ENCODE measurements at regions not wholly inside any gene's neighbourhood (a gene's known extent, or its start where the extent isn't known, plus 50 kb on each side); places are given as distances from the start of the nearest gene placed in this dataset.

DNA sequence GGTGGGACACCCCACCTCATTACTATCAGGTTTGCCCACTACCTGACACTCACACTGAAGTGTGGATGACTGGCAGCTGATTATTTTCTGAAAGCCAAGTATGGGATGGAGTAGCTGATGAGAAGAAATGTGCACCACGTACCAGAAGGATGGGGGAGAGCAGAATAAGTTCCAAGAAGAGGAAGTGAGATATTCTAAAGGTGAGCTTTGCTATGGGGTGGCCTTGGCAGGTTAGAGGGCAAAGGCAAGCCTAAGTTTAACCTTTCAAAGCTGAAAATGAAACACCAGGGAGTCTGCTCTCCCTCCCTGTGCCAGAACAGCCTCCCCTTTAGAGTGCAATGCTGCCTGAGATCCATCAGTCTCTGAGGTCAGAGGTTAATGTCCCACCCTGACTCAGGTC lies 196.1 kb upstream of the OSR1 start:
- Histone ChIP-seq H3K27ac (no peak overlapping the region), H3K9me3 (no peaks in the 10 kb centered on the region), H3K4me3 (no peak overlapping the region), H3K36me3 (no peaks in the 10 kb centered on the region), H3K27me3 (no peaks in the 10 kb centered on the region), H3K4me1 (peaks cover 0 to 10% of the 10 kb centered on the region in 2 donors)
- no peak for DNase-seq (ENCODE audit: low spot score in 2 of 2)
- TF ChIP-seq, protein P1, sequence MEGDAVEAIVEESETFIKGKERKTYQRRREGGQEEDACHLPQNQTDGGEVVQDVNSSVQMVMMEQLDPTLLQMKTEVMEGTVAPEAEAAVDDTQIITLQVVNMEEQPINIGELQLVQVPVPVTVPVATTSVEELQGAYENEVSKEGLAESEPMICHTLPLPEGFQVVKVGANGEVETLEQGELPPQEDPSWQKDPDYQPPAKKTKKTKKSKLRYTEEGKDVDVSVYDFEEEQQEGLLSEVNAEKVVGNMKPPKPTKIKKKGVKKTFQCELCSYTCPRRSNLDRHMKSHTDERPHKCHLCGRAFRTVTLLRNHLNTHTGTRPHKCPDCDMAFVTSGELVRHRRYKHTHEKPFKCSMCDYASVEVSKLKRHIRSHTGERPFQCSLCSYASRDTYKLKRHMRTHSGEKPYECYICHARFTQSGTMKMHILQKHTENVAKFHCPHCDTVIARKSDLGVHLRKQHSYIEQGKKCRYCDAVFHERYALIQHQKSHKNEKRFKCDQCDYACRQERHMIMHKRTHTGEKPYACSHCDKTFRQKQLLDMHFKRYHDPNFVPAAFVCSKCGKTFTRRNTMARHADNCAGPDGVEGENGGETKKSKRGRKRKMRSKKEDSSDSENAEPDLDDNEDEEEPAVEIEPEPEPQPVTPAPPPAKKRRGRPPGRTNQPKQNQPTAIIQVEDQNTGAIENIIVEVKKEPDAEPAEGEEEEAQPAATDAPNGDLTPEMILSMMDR (IDR thresholded peaks at IDR 0.05), result no peak
- intact Hi-C loops (cut with DNase I), result no loop called here

DNA sequence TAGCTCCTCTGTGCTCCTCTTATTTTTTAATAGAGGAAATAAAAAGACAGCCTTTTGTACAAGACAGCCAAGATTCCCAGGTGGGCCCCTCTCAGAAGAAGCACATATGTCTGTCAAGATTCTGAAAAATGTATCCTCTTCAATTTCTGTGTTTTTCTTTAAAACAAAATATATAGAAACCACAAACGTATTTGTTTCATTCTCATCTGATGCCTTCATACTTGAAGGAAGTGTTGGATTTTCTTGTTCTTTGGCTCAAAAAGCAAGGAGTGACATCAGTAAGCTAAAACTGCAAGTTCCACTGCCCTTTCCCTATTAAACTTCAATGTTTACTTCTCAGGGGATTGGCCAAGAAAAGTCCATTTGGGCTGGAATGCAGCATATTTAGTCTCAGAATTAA lies 193.8 kb upstream of the OSR1 start:
- intact Hi-C loops (cut with DNase I), result no loop called here
- H3K27ac ChIP-seq, result peak overlapping the region in 1 of 2 donors; percentile 40

DNA sequence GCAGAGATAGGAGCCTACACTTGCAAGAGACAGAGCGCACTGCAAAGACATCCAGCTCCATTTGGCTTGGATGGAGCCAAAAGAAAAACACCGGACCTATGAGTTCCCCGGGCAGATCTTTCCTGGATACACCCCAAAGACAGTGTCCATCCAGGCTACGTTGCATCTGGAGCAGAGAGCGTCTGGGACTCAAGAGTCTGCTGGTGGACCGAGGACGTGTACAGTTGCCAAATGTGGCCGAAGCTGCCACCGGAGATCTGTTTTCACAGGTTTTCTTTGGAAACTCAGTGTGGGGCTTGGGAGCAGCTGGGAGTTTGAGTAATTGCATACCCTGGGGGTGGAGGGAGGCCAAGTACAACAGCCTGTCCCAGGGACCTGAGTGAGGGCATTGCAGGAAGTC lies 192.3 kb upstream of the OSR1 start:
- no peaks in the 10 kb centered on the region for H3K27me3 ChIP-seq
- H3K27ac ChIP-seq, result peak overlapping the region in 1 of 2 donors; percentile 14
- H3K36me3 ChIP-seq, result no peaks in the 10 kb centered on the region
- no peaks in the 10 kb centered on the region for H3K9me3 ChIP-seq
- no peak for DNase-seq (ENCODE audit: low spot score in 2 of 2)
- intact Hi-C loops (cut with DNase I), result no loop called here
- no peak overlapping the region for H3K4me3 ChIP-seq
- TF ChIP-seq, protein P1 (IDR thresholded peaks at IDR 0.05), result no peak
- peaks cover 0 to 10% of the 10 kb centered on the region in 2 donors for H3K4me1 ChIP-seq

More for the DNA sequence above, 193.8 kb upstream of the OSR1 start:
- Histone ChIP-seq H3K9me3 (no peaks in the 10 kb centered on the region), H3K36me3 (no peaks in the 10 kb centered on the region), H3K27me3 (no peaks in the 10 kb centered on the region), H3K4me1 (peaks cover 0 to 10% of the 10 kb centered on the region in 2 donors), H3K4me3 (no peak overlapping the region)
- TF ChIP-seq, protein P1 (IDR thresholded peaks at IDR 0.05), result no peak
- DNase-seq (ENCODE audit: low spot score in 2 of 2), result no peak

DNA sequence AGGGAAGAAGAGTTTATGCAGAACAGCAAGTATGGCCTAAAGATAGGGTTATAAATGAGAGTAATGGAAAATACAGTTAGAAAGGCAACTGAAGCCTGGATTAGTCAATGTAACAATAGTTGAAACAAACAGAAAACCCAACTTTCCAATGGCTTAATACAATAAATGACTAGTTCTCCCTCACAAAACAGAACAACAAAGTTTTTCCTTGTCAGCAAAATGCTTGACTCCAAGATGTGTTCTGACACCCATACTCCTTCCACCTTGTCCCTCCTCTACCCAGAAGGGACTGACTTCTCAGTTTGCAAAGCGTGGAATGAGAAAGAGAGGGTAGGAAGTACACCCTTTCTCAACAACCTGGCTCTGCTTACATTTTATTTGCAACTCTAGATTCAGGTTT lies 191.4 kb upstream of the OSR1 start:
- Histone ChIP-seq H3K4me1 (peaks cover 0 to 10% of the 10 kb centered on the region in 2 donors), H3K27ac (no peak overlapping the region), H3K4me3 (no peak overlapping the region), H3K9me3 (no peaks in the 10 kb centered on the region), H3K27me3 (no peaks in the 10 kb centered on the region), H3K36me3 (no peaks in the 10 kb centered on the region)
- intact Hi-C loops (cut with DNase I), result no loop called here
- DNase-seq (ENCODE audit: low spot score in 2 of 2), result no peak
- TF ChIP-seq, protein P1 (IDR thresholded peaks at IDR 0.05), result no peak

DNA sequence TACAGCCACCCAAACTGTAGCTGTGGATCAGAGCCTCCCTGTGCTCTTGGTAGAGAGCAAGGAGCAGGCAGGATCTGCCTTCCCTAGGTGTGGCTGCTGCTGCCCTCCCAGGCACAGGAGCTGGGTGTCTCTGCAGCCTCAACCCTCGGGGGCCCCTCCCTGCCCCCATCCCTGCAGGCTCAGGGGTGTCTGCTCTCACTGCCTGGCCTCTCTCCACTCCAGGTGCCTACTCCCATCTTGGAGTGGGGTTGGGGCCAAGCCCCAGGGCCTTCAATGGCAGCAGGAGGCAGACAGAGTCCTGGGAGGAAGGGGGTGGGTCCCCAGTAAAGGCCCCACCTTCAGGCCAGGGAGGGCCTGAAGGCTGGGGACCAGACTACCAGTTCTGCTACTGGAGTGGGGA lies 189.7 kb upstream of the OSR1 start:
- H3K4me3 ChIP-seq, result no peak overlapping the region
- TF ChIP-seq, protein P1 (IDR thresholded peaks at IDR 0.05), result no peak
- DNase-seq (ENCODE audit: low spot score in 2 of 2), result no peak

DNA sequence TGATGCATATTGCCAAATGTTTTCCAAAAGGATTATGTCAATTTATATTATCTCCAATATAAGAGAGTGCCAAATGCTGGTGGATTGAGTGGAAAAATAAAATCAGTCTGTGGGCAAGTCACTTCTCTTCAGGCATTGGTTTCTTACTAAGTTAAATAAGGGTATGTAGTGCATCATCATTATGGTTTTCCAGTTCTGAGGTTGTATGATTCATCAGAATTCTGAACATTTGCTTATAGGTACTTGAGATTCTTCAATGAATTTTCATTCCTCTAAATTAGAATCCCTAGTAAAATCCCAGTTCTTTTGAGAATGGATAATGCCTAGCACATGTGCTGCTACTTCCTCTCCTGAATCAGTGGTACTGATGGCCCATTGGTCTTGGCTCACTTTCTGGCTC lies 188.9 kb upstream of the OSR1 start:
- TF ChIP-seq, protein P1 (IDR thresholded peaks at IDR 0.05), result no peak
- intact Hi-C loops (cut with DNase I), result no loop called here

More for the DNA sequence above, 189.7 kb upstream of the OSR1 start:
- H3K9me3 ChIP-seq, result no peaks in the 10 kb centered on the region
- no peaks in the 10 kb centered on the region for H3K36me3 ChIP-seq
- H3K4me1 ChIP-seq, result peaks cover 0 to 10% of the 10 kb centered on the region in 2 donors
- intact Hi-C loops (cut with DNase I), result no loop called here
- no peaks in the 10 kb centered on the region for H3K27me3 ChIP-seq
- no peak overlapping the region for H3K27ac ChIP-seq

More for the DNA sequence above, 188.9 kb upstream of the OSR1 start:
- no peak for DNase-seq (ENCODE audit: low spot score in 2 of 2)
- Histone ChIP-seq H3K27ac (no peak overlapping the region), H3K4me3 (no peak overlapping the region), H3K4me1 (peaks cover 0 to 10% of the 10 kb centered on the region in 2 donors), H3K27me3 (no peaks in the 10 kb centered on the region), H3K36me3 (no peaks in the 10 kb centered on the region), H3K9me3 (no peaks in the 10 kb centered on the region)

Data from ascending aorta (tissue), 2 donors.